VCaP (cell line): ENCODE measurements at regions not wholly inside any gene's neighbourhood (a gene's known extent, or its start where the extent isn't known, plus 50 kb on each side); places are given as distances from the start of the nearest gene placed in this dataset.
"Not testable (repeated sequence)": the region's sequence is repeated elsewhere in the genome, so short reads cannot be mapped to it uniquely, and the experiment has no call there.

Experiments used
- H3K27ac ChIP-seq: fragments of 450-650 bp; 2 replicates; pipeline ENCODE4 v1.5.1; 2017
- TF ChIP-seq, protein P1 (sequence below): fragments of 450-650 bp; conservative IDR thresholded peaks from 2 replicates; pipeline ENCODE4 v1.5.1; 2017; ENCODE audit warnings: mild to moderate bottlenecking, moderate library complexity

DNA sequence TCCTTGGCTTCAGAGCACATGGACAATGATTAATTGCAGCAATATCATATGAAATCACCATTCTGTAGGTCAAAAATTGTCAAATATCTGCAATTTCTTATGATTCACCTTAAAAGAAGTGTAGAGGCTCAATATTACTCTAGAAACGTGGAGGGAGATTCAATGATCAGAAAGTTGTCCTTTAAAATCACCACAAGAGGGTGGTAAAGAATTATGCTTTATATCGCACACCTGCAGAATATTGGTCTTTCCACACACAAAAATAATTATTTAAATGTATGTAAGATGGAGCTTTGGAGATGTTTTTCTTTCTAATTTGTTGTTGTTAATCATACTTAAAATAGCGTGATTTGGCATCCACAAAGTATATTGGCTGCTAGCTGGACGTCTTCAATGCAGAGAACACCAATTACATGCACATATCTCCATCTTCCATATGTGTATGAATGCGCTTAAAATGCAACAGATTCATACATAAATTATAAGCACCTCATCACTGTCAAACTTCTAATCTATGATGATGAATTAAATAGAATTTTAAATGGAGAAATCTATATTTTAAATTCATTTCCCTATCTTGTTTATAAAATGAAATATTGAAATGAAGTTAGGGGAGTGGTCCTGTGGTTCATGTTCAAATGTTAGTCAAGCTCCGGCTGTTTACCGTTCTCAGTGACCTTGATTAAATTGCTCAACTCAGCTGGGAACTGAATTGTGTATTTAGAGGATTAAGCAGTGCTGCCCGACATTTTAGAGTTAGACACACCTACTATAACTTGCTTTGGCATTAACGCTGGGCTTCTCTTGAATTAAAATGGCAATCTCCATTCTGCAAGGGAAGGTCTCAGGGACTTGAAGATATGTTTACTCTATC lies 153.5 kb upstream of the CHL1 start:
- not testable (repeated sequence) for H3K27ac ChIP-seq
- TF ChIP-seq, protein P1, sequence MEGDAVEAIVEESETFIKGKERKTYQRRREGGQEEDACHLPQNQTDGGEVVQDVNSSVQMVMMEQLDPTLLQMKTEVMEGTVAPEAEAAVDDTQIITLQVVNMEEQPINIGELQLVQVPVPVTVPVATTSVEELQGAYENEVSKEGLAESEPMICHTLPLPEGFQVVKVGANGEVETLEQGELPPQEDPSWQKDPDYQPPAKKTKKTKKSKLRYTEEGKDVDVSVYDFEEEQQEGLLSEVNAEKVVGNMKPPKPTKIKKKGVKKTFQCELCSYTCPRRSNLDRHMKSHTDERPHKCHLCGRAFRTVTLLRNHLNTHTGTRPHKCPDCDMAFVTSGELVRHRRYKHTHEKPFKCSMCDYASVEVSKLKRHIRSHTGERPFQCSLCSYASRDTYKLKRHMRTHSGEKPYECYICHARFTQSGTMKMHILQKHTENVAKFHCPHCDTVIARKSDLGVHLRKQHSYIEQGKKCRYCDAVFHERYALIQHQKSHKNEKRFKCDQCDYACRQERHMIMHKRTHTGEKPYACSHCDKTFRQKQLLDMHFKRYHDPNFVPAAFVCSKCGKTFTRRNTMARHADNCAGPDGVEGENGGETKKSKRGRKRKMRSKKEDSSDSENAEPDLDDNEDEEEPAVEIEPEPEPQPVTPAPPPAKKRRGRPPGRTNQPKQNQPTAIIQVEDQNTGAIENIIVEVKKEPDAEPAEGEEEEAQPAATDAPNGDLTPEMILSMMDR = peak; percentile 74

DNA sequence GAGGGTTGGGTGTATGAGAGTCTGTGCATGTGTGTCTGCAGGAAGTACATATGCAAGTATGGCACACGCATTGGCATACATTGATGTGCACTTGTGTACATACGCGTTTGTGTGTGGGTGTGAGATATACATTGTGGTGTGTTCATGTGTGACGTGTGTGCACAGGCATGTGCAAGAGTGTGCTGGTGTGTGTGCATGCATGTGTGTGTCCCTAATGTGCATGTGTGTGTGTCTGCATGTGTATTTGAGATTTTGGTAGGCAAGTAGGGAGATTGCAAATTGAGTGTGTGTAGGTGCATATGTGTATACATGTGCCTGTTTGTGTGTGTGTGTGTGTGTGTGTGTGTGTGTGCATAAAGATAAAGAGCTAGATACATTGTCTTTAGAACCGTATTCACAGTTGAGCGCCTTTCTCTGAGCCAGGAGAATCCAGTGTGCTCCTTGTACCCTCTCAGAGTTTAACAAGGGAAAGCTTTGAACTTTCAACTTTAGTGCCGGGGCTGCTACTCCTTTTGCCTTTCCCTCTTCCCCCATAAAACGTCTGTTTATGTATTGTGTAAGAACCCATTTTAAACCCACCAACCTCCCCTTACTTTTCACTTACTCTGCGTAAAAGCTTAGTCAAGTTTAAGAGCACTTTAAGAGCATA lies 152.4 kb upstream of the CHL1 start:
- TF ChIP-seq, protein P1 = no peak
- H3K27ac ChIP-seq = no peak overlapping the region

DNA sequence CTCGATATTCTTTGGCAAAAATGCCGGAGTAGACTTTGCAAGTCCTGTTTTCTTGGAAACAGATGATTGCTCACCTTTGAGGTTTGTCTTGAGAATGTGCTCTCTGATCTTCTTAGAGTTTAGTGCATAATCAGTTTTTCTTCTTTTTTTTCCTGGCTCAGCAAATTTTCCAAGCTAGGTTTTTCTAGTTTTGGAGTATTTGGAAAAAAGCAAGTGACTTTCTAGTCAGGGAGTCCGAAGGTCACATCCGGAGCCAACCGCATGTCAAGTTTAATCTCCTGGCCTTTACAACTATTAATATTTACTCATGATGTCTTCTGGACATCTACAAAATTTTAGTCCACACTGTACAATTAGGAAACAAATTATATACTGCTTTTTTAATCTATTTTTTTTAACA lies 151.6 kb upstream of the CHL1 start:
- H3K27ac ChIP-seq = not testable (repeated sequence)

DNA sequence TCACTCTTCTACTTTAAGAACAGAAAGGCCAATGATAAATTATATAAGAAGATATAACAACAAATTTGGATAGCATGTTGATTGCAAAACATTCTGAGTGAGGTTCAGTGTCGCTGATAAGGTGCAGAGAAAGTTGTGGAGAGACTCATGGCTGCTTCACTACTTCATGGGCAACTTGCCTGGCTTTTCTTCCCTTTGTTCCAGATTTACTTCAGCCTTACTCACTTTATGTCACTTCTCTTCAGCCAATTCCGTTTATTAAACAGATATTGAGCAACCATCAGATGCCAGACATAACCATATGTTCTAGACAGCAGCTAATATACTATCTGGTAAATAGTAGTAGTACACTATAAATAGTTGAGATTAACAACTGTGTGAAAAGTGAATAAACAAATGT lies 150.0 kb upstream of the CHL1 start:
- H3K27ac ChIP-seq = no peak overlapping the region
- TF ChIP-seq, protein P1 = no peak

DNA sequence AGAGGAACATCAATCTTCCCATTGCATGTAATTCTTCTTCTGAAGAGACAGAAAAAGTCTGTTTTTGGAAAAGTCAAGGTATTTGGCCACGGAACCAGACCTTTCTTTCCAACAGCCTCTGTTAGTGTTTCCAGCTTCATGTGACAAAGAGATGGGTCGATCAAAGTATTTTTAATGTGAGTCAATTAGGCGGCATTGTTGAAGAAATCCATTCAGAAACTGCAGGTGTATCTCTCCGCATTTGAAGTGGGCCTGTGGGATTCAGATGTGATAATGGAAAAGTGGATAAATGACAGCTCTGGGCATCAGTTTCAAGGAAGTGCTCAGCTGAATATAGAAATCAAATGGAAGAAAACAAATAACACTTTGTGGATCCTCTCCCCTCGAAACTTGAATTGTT lies 143.1 kb upstream of the CHL1 start:
- not testable (repeated sequence) for H3K27ac ChIP-seq

DNA sequence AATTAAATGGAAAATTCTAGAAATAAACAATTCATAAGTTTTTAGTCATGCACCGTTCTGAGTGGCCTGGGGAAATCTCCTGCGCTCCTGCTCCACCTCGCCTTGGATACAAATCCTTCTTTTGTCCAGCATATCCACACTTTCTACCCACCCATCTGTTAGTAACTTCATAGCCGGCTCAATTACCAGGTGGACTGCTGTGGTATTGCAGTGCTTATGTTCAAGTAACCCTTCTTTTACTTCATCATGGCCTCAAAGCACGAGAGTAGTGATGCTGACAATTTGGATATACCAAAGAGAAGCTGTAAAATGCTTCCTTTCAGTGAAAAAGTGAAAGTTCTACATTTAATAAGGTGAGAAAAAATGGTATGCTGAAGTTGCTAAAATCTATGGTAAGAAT lies 142.3 kb upstream of the CHL1 start:
- TF ChIP-seq, protein P1 = no peak

DNA sequence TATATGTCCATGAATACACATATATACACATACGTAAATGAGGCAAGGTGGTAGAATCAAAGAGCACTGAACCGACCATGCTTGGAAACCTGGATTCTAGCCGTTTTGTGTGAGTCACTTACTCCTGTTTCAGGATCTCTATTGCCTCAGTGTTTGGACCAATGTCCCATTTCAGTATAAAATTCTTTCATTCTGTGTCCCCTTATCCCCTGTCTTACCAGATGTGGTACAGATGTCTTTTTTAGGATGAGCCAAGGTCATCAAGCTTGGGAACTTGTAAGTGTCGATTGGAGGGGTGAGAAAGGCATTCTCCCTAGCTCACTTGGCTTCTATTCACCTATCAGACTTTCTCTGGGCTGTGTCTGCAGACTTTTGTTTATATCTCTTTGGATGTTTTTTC lies 139.9 kb upstream of the CHL1 start:
- no peak overlapping the region for H3K27ac ChIP-seq
- TF ChIP-seq, protein P1 = no peak

More for the DNA sequence above, 142.3 kb upstream of the CHL1 start:
- no peak overlapping the region for H3K27ac ChIP-seq

DNA sequence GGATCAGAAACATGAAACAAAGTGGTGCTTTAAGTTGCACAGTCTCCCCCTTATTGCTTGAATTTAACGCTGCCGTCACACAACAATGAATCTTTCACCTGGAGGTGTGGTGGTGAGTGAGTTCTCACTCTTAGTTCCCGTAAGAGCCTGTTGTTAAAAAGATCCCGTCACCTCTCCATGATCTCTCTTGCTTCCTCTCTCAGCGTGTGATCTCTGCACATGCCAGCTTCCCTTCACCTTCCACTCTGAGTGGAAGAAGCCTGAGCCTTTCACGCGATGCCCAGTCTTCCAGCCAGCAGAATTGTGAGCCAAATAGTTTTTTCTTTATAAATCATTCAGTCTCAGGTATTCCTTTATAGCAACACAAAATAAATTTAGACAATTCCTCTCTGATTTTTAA lies 136.7 kb upstream of the CHL1 start:
- TF ChIP-seq, protein P1 = no peak
- no peak overlapping the region for H3K27ac ChIP-seq
